GM18861 (cell line): ENCODE measurements at regions not wholly inside any gene's neighbourhood (a gene's known extent, or its start where the extent isn't known, plus 50 kb on each side); places are given as distances from the start of the nearest gene placed in this dataset.
"Not testable (repeated sequence)": the region's sequence is repeated elsewhere in the genome, so short reads cannot be mapped to it uniquely, and the experiment has no call there.

Experiments
- ATAC-seq: cut with Tn5 transposase; IDR thresholded peaks from one replicate; pipeline ENCODE4 v1.9.1; 2021; ENCODE audit not compliant: unreplicated experiment

GRCh38 chr1:224061436-224061835 is 52.5 kb upstream of the FBXO28 start:
- ATAC-seq: no peak

- no peak for ATAC-seq
Observed at GRCh38 chr1:224059897-224060427, 53.9 kb upstream of the FBXO28 start.

GRCh38 chr1:224058303-224058702 is 55.6 kb upstream of the FBXO28 start:
- no peak for ATAC-seq

GRCh38 chr1:224057461-224058199 is 56.3 kb upstream of the FBXO28 start:
- no peak for ATAC-seq

GRCh38 chr1:224054611-224055010 is 59.3 kb upstream of the FBXO28 start:
- no peak for ATAC-seq

GRCh38 chr1:224054012-224054411 is 59.9 kb upstream of the FBXO28 start:
- no peak for ATAC-seq

- ATAC-seq: no peak
Observed at GRCh38 chr1:224053456-224053855, 60.5 kb upstream of the FBXO28 start.

GRCh38 chr1:224052772-224053171 is 61.1 kb upstream of the FBXO28 start:
- ATAC-seq: no peak

GRCh38 chr1:224051782-224052181 is 62.1 kb upstream of the FBXO28 start:
- ATAC-seq: not testable (repeated sequence)

- ATAC-seq: no peak
Observed at GRCh38 chr1:224051086-224051406, 62.9 kb upstream of the FBXO28 start.

- ATAC-seq: no peak
Observed at GRCh38 chr1:224047538-224047937, 66.4 kb upstream of the FBXO28 start.

- no peak for ATAC-seq
Observed at GRCh38 chr1:224045556-224045955, 68.4 kb upstream of the FBXO28 start.

GRCh38 chr1:224044420-224044819 is 69.5 kb upstream of the FBXO28 start:
- ATAC-seq: no peak

- ATAC-seq: no peak
Observed at GRCh38 chr1:224042557-224043118, 71.3 kb upstream of the FBXO28 start.

GRCh38 chr1:224041032-224041431 is 72.9 kb upstream of the FBXO28 start:
- ATAC-seq: no peak

GRCh38 chr1:224040423-224040822 is 73.5 kb upstream of the FBXO28 start:
- ATAC-seq: not testable (repeated sequence)

GRCh38 chr1:224040006-224040405 is 73.9 kb upstream of the FBXO28 start:
- not testable (repeated sequence) for ATAC-seq

- not testable (repeated sequence) for ATAC-seq
Observed at GRCh38 chr1:224038832-224039231, 75.1 kb upstream of the FBXO28 start.

- not testable (repeated sequence) for ATAC-seq
Observed at GRCh38 chr1:224037362-224037761, 76.5 kb upstream of the FBXO28 start.

GRCh38 chr1:224032608-224033276 is 81.2 kb upstream of the FBXO28 start:
- not testable (repeated sequence) for ATAC-seq

- ATAC-seq: not testable (repeated sequence)
Observed at GRCh38 chr1:224031986-224032385, 81.9 kb upstream of the FBXO28 start.

- ATAC-seq: not testable (repeated sequence)
Observed at GRCh38 chr1:224030257-224030656, 83.7 kb upstream of the FBXO28 start.
